ENCODE measurements at regions not wholly inside any gene's neighbourhood (a gene's known extent, or its start where the extent isn't known, plus 50 kb on each side); places are given as distances from the start of the nearest gene placed in this dataset.

- no peak for DNase-seq (ENCODE audit: low spot score)
- Mint-ChIP-seq H3K4me3 (no peak overlapping the region), H3K9me3 (no peaks in the 10 kb centered on the region), H3K27me3 (ENCODE audit: low read depth) (no peaks in the 10 kb centered on the region), H3K36me3 (ENCODE audit: low read depth) (no peaks in the 10 kb centered on the region), H3K27ac (no peak overlapping the region), H3K4me1 (ENCODE audit: low read depth) (peaks cover 12% of the 10 kb centered on the region)
Measured at GRCh38 chr16:79421126-79421525, 179.4 kb downstream of the MAF start.

GRCh38 chr16:79420493-79420892, 180.0 kb downstream of the MAF start:
- no peak for DNase-seq (ENCODE audit: low spot score)
- H3K9me3 Mint-ChIP-seq = no peaks in the 10 kb centered on the region
- no peaks in the 10 kb centered on the region for H3K36me3 Mint-ChIP-seq (ENCODE audit: low read depth)
- no peaks in the 10 kb centered on the region for H3K27me3 Mint-ChIP-seq (ENCODE audit: low read depth)
- peaks cover 17% of the 10 kb centered on the region for H3K4me1 Mint-ChIP-seq (ENCODE audit: low read depth)
- H3K4me3 Mint-ChIP-seq = no peak overlapping the region
- H3K27ac Mint-ChIP-seq = no peak overlapping the region

- Mint-ChIP-seq H3K27me3 (ENCODE audit: low read depth) (no peaks in the 10 kb centered on the region), H3K4me1 (ENCODE audit: low read depth) (peaks cover 26% of the 10 kb centered on the region), H3K4me3 (no peak overlapping the region), H3K9me3 (no peaks in the 10 kb centered on the region), H3K36me3 (ENCODE audit: low read depth) (no peaks in the 10 kb centered on the region), H3K27ac (no peak overlapping the region)
- no peak for DNase-seq (ENCODE audit: low spot score)
Measured at GRCh38 chr16:79419148-79419547, 181.4 kb downstream of the MAF start.

- Mint-ChIP-seq H3K36me3 (ENCODE audit: low read depth) (no peaks in the 10 kb centered on the region), H3K4me3 (no peak overlapping the region), H3K9me3 (no peaks in the 10 kb centered on the region), H3K27me3 (ENCODE audit: low read depth) (no peaks in the 10 kb centered on the region), H3K4me1 (ENCODE audit: low read depth) (peaks cover 30% of the 10 kb centered on the region), H3K27ac (no peak overlapping the region)
- no peak for DNase-seq (ENCODE audit: low spot score)
Measured at GRCh38 chr16:79417601-79418008, 182.9 kb downstream of the MAF start.

GRCh38 chr16:79415983-79416640, 184.4 kb downstream of the MAF start:
- peak overlapping the region; percentile 71 for H3K27ac Mint-ChIP-seq
- no peaks in the 10 kb centered on the region for H3K27me3 Mint-ChIP-seq (ENCODE audit: low read depth)
- no peaks in the 10 kb centered on the region for H3K36me3 Mint-ChIP-seq (ENCODE audit: low read depth)
- no peaks in the 10 kb centered on the region for H3K9me3 Mint-ChIP-seq
- peaks cover 39% of the 10 kb centered on the region for H3K4me1 Mint-ChIP-seq (ENCODE audit: low read depth)
- DNase-seq (ENCODE audit: low spot score) = no peak
- peak overlapping the region; percentile 71 for H3K4me3 Mint-ChIP-seq

- H3K36me3 Mint-ChIP-seq (ENCODE audit: low read depth) = no peaks in the 10 kb centered on the region
- H3K27me3 Mint-ChIP-seq (ENCODE audit: low read depth) = no peaks in the 10 kb centered on the region
- H3K27ac Mint-ChIP-seq = no peak overlapping the region
- peaks cover 39% of the 10 kb centered on the region for H3K4me1 Mint-ChIP-seq (ENCODE audit: low read depth)
- no peak overlapping the region for H3K4me3 Mint-ChIP-seq
- no peak for DNase-seq (ENCODE audit: low spot score)
- no peaks in the 10 kb centered on the region for H3K9me3 Mint-ChIP-seq
Measured at GRCh38 chr16:79412783-79413225, 187.7 kb downstream of the MAF start.

- Mint-ChIP-seq H3K27ac (no peak overlapping the region), H3K9me3 (no peaks in the 10 kb centered on the region), H3K4me1 (ENCODE audit: low read depth) (peaks cover 33% of the 10 kb centered on the region), H3K36me3 (ENCODE audit: low read depth) (no peaks in the 10 kb centered on the region), H3K27me3 (ENCODE audit: low read depth) (peaks cover 4% of the 10 kb centered on the region), H3K4me3 (no peak overlapping the region)
- DNase-seq (ENCODE audit: low spot score) = no peak
Measured at GRCh38 chr16:79411805-79412204, 188.7 kb downstream of the MAF start.

- peaks cover 4% of the 10 kb centered on the region for H3K27me3 Mint-ChIP-seq (ENCODE audit: low read depth)
- H3K36me3 Mint-ChIP-seq (ENCODE audit: low read depth) = no peaks in the 10 kb centered on the region
- no peak overlapping the region for H3K4me3 Mint-ChIP-seq
- no peak overlapping the region for H3K27ac Mint-ChIP-seq
- peaks cover 29% of the 10 kb centered on the region for H3K4me1 Mint-ChIP-seq (ENCODE audit: low read depth)
- no peak for DNase-seq (ENCODE audit: low spot score)
- H3K9me3 Mint-ChIP-seq = peaks cover under 1% of the 10 kb centered on the region
Measured at GRCh38 chr16:79411357-79411756, 189.2 kb downstream of the MAF start.

- H3K27ac Mint-ChIP-seq = no peak overlapping the region
- H3K4me3 Mint-ChIP-seq = no peak overlapping the region
- no peaks in the 10 kb centered on the region for H3K36me3 Mint-ChIP-seq (ENCODE audit: low read depth)
- H3K4me1 Mint-ChIP-seq (ENCODE audit: low read depth) = peaks cover 20% of the 10 kb centered on the region
- DNase-seq (ENCODE audit: low spot score) = no peak
- peaks cover 9% of the 10 kb centered on the region for H3K9me3 Mint-ChIP-seq
- peaks cover 4% of the 10 kb centered on the region for H3K27me3 Mint-ChIP-seq (ENCODE audit: low read depth)
Measured at GRCh38 chr16:79409978-79410377, 190.6 kb downstream of the MAF start.

GRCh38 chr16:79408355-79408754, 192.2 kb downstream of the MAF start:
- DNase-seq (ENCODE audit: low spot score) = no peak
- Mint-ChIP-seq H3K27me3 (ENCODE audit: low read depth) (peaks cover 4% of the 10 kb centered on the region), H3K36me3 (ENCODE audit: low read depth) (no peaks in the 10 kb centered on the region), H3K4me1 (ENCODE audit: low read depth) (peaks cover 13% of the 10 kb centered on the region), H3K4me3 (no peak overlapping the region), H3K9me3 (peaks cover 12% of the 10 kb centered on the region), H3K27ac (no peak overlapping the region)

- Mint-ChIP-seq H3K36me3 (ENCODE audit: low read depth) (no peaks in the 10 kb centered on the region), H3K27me3 (ENCODE audit: low read depth) (peaks cover 4% of the 10 kb centered on the region), H3K9me3 (peaks cover 12% of the 10 kb centered on the region), H3K4me3 (no peak overlapping the region), H3K27ac (no peak overlapping the region), H3K4me1 (ENCODE audit: low read depth) (peaks cover 9% of the 10 kb centered on the region)
- no peak for DNase-seq (ENCODE audit: low spot score)
Measured at GRCh38 chr16:79407461-79408135, 192.9 kb downstream of the MAF start.

GRCh38 chr16:79407005-79407404, 193.5 kb downstream of the MAF start:
- Mint-ChIP-seq H3K36me3 (ENCODE audit: low read depth) (no peaks in the 10 kb centered on the region), H3K4me1 (ENCODE audit: low read depth) (peaks cover 5% of the 10 kb centered on the region), H3K27me3 (ENCODE audit: low read depth) (peaks cover 4% of the 10 kb centered on the region), H3K4me3 (no peak overlapping the region), H3K9me3 (peaks cover 12% of the 10 kb centered on the region), H3K27ac (no peak overlapping the region)
- DNase-seq (ENCODE audit: low spot score) = no peak

GRCh38 chr16:79404571-79404970, 196.0 kb downstream of the MAF start:
- Mint-ChIP-seq H3K27ac (no peak overlapping the region), H3K4me1 (ENCODE audit: low read depth) (no peaks in the 10 kb centered on the region), H3K27me3 (ENCODE audit: low read depth) (peaks cover 4% of the 10 kb centered on the region), H3K9me3 (peaks cover 12% of the 10 kb centered on the region), H3K36me3 (ENCODE audit: low read depth) (no peaks in the 10 kb centered on the region), H3K4me3 (no peak overlapping the region)
- DNase-seq (ENCODE audit: low spot score) = no peak

- Mint-ChIP-seq H3K27me3 (ENCODE audit: low read depth) (peaks cover 4% of the 10 kb centered on the region), H3K27ac (no peak overlapping the region), H3K4me1 (ENCODE audit: low read depth) (no peaks in the 10 kb centered on the region), H3K9me3 (peaks cover 12% of the 10 kb centered on the region), H3K36me3 (ENCODE audit: low read depth) (no peaks in the 10 kb centered on the region), H3K4me3 (no peak overlapping the region)
- DNase-seq (ENCODE audit: low spot score) = no peak
Measured at GRCh38 chr16:79403534-79403933, 197.0 kb downstream of the MAF start.

GRCh38 chr16:79402920-79403319, 197.6 kb downstream of the MAF start:
- H3K4me1 Mint-ChIP-seq (ENCODE audit: low read depth) = no peaks in the 10 kb centered on the region
- peaks cover 12% of the 10 kb centered on the region for H3K9me3 Mint-ChIP-seq
- H3K36me3 Mint-ChIP-seq (ENCODE audit: low read depth) = no peaks in the 10 kb centered on the region
- peaks cover 4% of the 10 kb centered on the region for H3K27me3 Mint-ChIP-seq (ENCODE audit: low read depth)
- no peak for DNase-seq (ENCODE audit: low spot score)
- H3K4me3 Mint-ChIP-seq = no peak overlapping the region
- no peak overlapping the region for H3K27ac Mint-ChIP-seq
